ENCODE measurements at regions not wholly inside any gene's neighbourhood (a gene's known extent, or its start where the extent isn't known, plus 50 kb on each side); places are given as distances from the start of the nearest gene placed in this dataset.

DNA sequence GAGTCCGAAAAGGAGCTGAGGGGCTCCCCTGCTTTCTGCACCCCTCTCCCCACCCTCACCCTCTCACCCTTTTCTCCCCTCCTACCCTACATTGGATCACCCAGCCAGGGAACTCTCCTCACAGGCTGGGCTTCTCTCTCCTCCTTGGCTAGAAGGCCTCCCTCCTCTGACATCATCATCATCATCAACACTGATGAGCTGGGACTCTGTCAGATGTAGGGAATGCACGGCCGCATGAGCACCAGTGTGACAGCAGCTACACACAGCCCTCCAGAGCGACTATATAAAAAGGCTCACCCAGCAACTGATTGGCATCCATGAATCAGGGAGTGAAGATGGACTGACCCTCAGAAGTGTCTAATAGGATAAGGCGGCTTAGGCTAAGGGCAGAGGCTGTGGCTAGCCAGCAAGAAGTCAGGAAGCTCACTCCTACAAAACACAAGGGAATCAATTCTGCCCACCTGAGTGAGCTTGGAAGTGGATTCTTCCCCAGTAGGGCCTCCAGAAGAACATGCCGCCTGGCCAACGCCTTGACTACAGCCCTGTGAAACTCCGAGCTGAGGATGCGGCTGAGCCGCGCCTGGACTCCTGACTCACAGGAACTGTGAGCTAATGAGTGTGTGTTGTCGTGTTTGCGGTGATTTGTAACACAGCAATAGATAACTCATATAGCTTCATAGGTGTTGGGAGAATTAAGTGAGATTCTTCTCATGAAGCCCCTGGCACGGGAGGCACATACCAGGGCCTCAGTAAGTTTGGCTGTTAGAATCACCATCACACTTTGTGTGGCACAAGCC lies 147.6 kb downstream of the FAM43A start:
- no CpG with 5 or more reads among the region's 14 CpGs for WGBS (ENCODE audit: extremely low coverage, insufficient coverage, insufficient read length)
- H3K4me2 ChIP-seq (ENCODE audit: low read length), result no peak overlapping the region
- no peak overlapping the region for H3K18ac ChIP-seq (ENCODE audit: low read length)
- no peak overlapping the region for H2BK5ac ChIP-seq (ENCODE audit: low read depth, low read length, poor library complexity)
- H2BK120ac ChIP-seq (ENCODE audit: insufficient read depth, low read length, poor library complexity), result no peak overlapping the region
- no peak overlapping the region for H4K91ac ChIP-seq (ENCODE audit: low read depth, low read length)
- no peak overlapping the region for H4K12ac ChIP-seq (ENCODE audit: low read depth, low read length)
- no peaks in the 10 kb centered on the region for H3K27me3 ChIP-seq (ENCODE audit: insufficient read depth, low read length)
- no peak overlapping the region for H3K14ac ChIP-seq (ENCODE audit: low read length)
- DNase-seq, result no peak
- no peak overlapping the region for H2BK12ac ChIP-seq (ENCODE audit: low read length)
- H4K8ac ChIP-seq (ENCODE audit: low read depth, low read length), result no peak overlapping the region
- no peak overlapping the region for H3K4me3 ChIP-seq (ENCODE audit: low read depth, low read length)
- H2AK5ac ChIP-seq (ENCODE audit: low read length), result no peak overlapping the region
- no peak overlapping the region for H3K27ac ChIP-seq (ENCODE audit: low read depth, low read length)
- no peak overlapping the region for H3K4ac ChIP-seq (ENCODE audit: low read depth, low read length)
- no peaks in the 10 kb centered on the region for H3K36me3 ChIP-seq (ENCODE audit: control insufficient read depth in 1 of 2, insufficient read depth in 2 of 2, low read length in 2 of 2)
- H3K9ac ChIP-seq (ENCODE audit: low read length), result no peak overlapping the region
- no peaks in the 10 kb centered on the region for H3K9me3 ChIP-seq (ENCODE audit: insufficient read depth, low read depth, low read length)
- H3K79me1 ChIP-seq (ENCODE audit: low read length), result no peaks in the 10 kb centered on the region
- H2AFZ ChIP-seq (ENCODE audit: insufficient read depth, low read length, poor library complexity), result no peak overlapping the region
- H3K4me1 ChIP-seq (ENCODE audit: control insufficient read depth in 1 of 2, insufficient read depth in 2 of 2, low read length in 2 of 2), result no peaks in the 10 kb centered on the region
- H3K79me2 ChIP-seq (ENCODE audit: control insufficient read depth, insufficient read depth, low read length, poor library complexity), result no peaks in the 10 kb centered on the region
- H3K23ac ChIP-seq (ENCODE audit: low read length), result no peak overlapping the region

DNA sequence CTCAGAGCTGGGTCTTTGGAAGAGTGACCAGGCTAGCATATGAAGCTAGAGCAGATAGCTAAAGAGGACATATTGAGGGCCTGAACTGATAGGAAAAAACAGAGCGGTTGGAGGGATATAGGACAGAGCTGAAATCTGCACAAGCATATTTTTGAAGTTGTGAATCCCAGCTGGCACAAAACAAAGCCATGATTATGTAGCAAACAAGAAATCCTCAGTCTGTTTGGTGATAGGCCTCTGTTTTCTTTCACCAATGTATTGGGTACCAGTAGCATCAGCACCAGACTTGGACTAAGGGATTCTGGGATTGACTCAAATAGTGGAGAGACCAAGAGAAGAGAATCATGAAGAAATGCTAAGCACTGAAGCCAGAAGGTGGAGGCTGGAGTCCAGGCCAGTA lies 151.0 kb downstream of the FAM43A start:
- H4K12ac ChIP-seq (ENCODE audit: low read depth, low read length), result no peak overlapping the region
- H3K14ac ChIP-seq (ENCODE audit: low read length), result no peak overlapping the region
- H3K4me1 ChIP-seq (ENCODE audit: control insufficient read depth in 1 of 2, insufficient read depth in 2 of 2, low read length in 2 of 2), result peaks cover 0 to 9% of the 10 kb centered on the region in 2 experiments
- no peak overlapping the region for H3K9ac ChIP-seq (ENCODE audit: low read length)
- no peak overlapping the region for H3K4me2 ChIP-seq (ENCODE audit: low read length)
- no peak overlapping the region for H4K91ac ChIP-seq (ENCODE audit: low read depth, low read length)
- H3K18ac ChIP-seq (ENCODE audit: low read length), result no peak overlapping the region
- no peaks in the 10 kb centered on the region for H3K79me1 ChIP-seq (ENCODE audit: low read length)
- H3K27ac ChIP-seq (ENCODE audit: low read depth, low read length), result no peak overlapping the region
- no peaks in the 10 kb centered on the region for H3K79me2 ChIP-seq (ENCODE audit: control insufficient read depth, insufficient read depth, low read length, poor library complexity)
- H2BK120ac ChIP-seq (ENCODE audit: insufficient read depth, low read length, poor library complexity), result no peak overlapping the region
- H3K9me3 ChIP-seq (ENCODE audit: insufficient read depth, low read depth, low read length), result no peaks in the 10 kb centered on the region
- no CpG with 5 or more reads among the region's 1 CpG for WGBS (ENCODE audit: extremely low coverage, insufficient coverage, insufficient read length)
- H3K4me3 ChIP-seq (ENCODE audit: low read depth, low read length), result no peak overlapping the region
- H3K4ac ChIP-seq (ENCODE audit: low read depth, low read length), result no peak overlapping the region
- H2AK5ac ChIP-seq (ENCODE audit: low read length), result no peak overlapping the region
- H3K36me3 ChIP-seq (ENCODE audit: control insufficient read depth in 1 of 2, insufficient read depth in 2 of 2, low read length in 2 of 2), result no peaks in the 10 kb centered on the region
- no peak overlapping the region for H2BK12ac ChIP-seq (ENCODE audit: low read length)
- H4K8ac ChIP-seq (ENCODE audit: low read depth, low read length), result no peak overlapping the region
- H3K23ac ChIP-seq (ENCODE audit: low read length), result no peak overlapping the region
- H3K27me3 ChIP-seq (ENCODE audit: insufficient read depth, low read length), result no peaks in the 10 kb centered on the region
- H2BK5ac ChIP-seq (ENCODE audit: low read depth, low read length, poor library complexity), result no peak overlapping the region
- no peak overlapping the region for H2AFZ ChIP-seq (ENCODE audit: insufficient read depth, low read length, poor library complexity)
- DNase-seq, result no peak

DNA sequence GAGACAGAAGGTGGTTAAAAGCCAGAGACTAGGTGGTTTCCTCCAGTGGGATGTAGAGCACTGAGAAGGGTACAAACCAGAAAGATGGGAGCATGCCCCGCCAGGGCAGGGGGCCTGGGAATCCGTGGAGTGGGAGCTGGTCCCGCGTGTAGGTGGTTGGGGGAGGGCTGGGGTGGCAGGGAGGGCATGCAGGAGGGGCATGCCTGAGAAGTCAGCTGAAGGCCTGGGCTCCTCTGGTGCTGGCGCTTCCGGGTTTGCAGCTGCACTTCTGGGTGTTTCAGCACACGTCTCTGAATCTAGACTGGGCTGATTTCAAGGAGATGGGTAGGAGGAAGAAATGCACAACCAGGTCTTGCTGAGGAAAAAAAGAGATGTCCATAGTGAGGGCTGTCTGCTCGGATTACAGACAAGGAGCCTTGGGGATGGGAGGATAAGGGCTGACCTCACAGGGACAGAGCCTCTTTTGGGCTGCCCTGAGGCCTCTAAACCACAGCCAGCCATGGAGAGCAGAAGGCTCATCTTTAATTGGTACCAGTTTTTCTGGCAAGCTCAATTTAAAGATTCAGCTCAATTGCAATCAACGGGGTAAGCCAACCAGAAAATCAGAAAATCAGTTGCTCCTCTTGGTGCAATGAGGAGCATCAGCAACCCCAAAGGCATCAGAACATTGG lies 151.9 kb downstream of the FAM43A start:
- Histone ChIP-seq H3K9me3 (ENCODE audit: insufficient read depth, low read depth, low read length) (no peaks in the 10 kb centered on the region), H3K79me1 (ENCODE audit: low read length) (no peaks in the 10 kb centered on the region), H3K4ac (ENCODE audit: low read depth, low read length) (no peak overlapping the region), H3K9ac (ENCODE audit: low read length) (no peak overlapping the region), H3K4me1 (ENCODE audit: control insufficient read depth in 1 of 2, insufficient read depth in 2 of 2, low read length in 2 of 2) (peaks cover 0 to 9% of the 10 kb centered on the region in 2 experiments), H3K27ac (ENCODE audit: low read depth, low read length) (no peak overlapping the region), H3K4me3 (ENCODE audit: low read depth, low read length) (no peak overlapping the region), H2AK5ac (ENCODE audit: low read length) (no peak overlapping the region), H3K4me2 (ENCODE audit: low read length) (no peak overlapping the region), H2BK120ac (ENCODE audit: insufficient read depth, low read length, poor library complexity) (no peak overlapping the region), H3K27me3 (ENCODE audit: insufficient read depth, low read length) (no peaks in the 10 kb centered on the region), H3K36me3 (ENCODE audit: control insufficient read depth in 1 of 2, insufficient read depth in 2 of 2, low read length in 2 of 2) (no peaks in the 10 kb centered on the region), H3K14ac (ENCODE audit: low read length) (no peak overlapping the region), H3K79me2 (ENCODE audit: control insufficient read depth, insufficient read depth, low read length, poor library complexity) (no peaks in the 10 kb centered on the region), H3K18ac (ENCODE audit: low read length) (no peak overlapping the region), H4K8ac (ENCODE audit: low read depth, low read length) (no peak overlapping the region), H2BK12ac (ENCODE audit: low read length) (no peak overlapping the region), H2BK5ac (ENCODE audit: low read depth, low read length, poor library complexity) (no peak overlapping the region), H4K91ac (ENCODE audit: low read depth, low read length) (no peak overlapping the region), H3K23ac (ENCODE audit: low read length) (no peak overlapping the region), H4K12ac (ENCODE audit: low read depth, low read length) (no peak overlapping the region), H2AFZ (ENCODE audit: insufficient read depth, low read length, poor library complexity) (no peak overlapping the region)
- DNase-seq, result no peak
- whole genome bisulfite sequencing (ENCODE audit: extremely low coverage, insufficient coverage, insufficient read length), result no CpG with 5 or more reads among the region's 9 CpGs

DNA sequence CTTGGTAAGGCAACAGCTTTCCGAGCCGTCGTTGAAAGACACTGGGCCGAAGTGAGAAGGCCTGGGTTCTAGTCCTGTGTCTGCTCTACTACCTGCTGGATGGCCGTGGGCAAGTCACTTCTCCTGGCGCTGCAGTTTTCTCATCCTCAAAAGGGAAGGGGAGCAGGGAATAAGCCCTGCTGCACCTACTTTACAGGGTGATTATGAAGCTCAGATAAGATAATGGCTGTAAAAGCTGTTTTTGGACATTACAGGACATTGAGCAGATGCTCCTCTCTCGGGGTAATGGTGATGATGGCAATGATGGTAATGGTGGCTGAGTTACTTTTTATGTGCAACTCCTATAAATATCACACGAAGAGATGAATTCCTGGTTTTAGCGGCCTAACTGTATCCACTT lies 152.6 kb downstream of the FAM43A start:
- Histone ChIP-seq H3K4me3 (ENCODE audit: low read depth, low read length) (no peak overlapping the region), H3K23ac (ENCODE audit: low read length) (no peak overlapping the region), H3K4me2 (ENCODE audit: low read length) (no peak overlapping the region), H2BK5ac (ENCODE audit: low read depth, low read length, poor library complexity) (no peak overlapping the region), H3K14ac (ENCODE audit: low read length) (no peak overlapping the region), H3K27me3 (ENCODE audit: insufficient read depth, low read length) (no peaks in the 10 kb centered on the region), H3K9ac (ENCODE audit: low read length) (no peak overlapping the region), H2BK120ac (ENCODE audit: insufficient read depth, low read length, poor library complexity) (no peak overlapping the region), H3K18ac (ENCODE audit: low read length) (no peak overlapping the region), H2AK5ac (ENCODE audit: low read length) (no peak overlapping the region), H3K27ac (ENCODE audit: low read depth, low read length) (no peak overlapping the region), H3K79me1 (ENCODE audit: low read length) (no peaks in the 10 kb centered on the region), H2AFZ (ENCODE audit: insufficient read depth, low read length, poor library complexity) (no peak overlapping the region), H4K91ac (ENCODE audit: low read depth, low read length) (no peak overlapping the region), H3K79me2 (ENCODE audit: control insufficient read depth, insufficient read depth, low read length, poor library complexity) (no peaks in the 10 kb centered on the region), H3K36me3 (ENCODE audit: control insufficient read depth in 1 of 2, insufficient read depth in 2 of 2, low read length in 2 of 2) (no peaks in the 10 kb centered on the region), H2BK12ac (ENCODE audit: low read length) (no peak overlapping the region), H4K12ac (ENCODE audit: low read depth, low read length) (no peak overlapping the region), H3K4ac (ENCODE audit: low read depth, low read length) (no peak overlapping the region), H4K8ac (ENCODE audit: low read depth, low read length) (no peak overlapping the region), H3K9me3 (ENCODE audit: insufficient read depth, low read depth, low read length) (no peaks in the 10 kb centered on the region), H3K4me1 (ENCODE audit: control insufficient read depth in 1 of 2, insufficient read depth in 2 of 2, low read length in 2 of 2) (peaks cover 0 to 9% of the 10 kb centered on the region in 2 experiments)
- no peak for DNase-seq
- WGBS (ENCODE audit: extremely low coverage, insufficient coverage, insufficient read length), result no CpG with 5 or more reads among the region's 9 CpGs
